GM12891 (cell line): ENCODE measurements at regions not wholly inside any gene's neighbourhood (a gene's known extent, or its start where the extent isn't known, plus 50 kb on each side); places are given as distances from the start of the nearest gene placed in this dataset.

ENCODE experiments used
- DNase-seq: peaks from one replicate; pipeline ENCODE4 v3.0.0; 2011; ENCODE audit warnings: low spot score; ENCODE audit not compliant: insufficient read length
- FAIRE-seq: peaks from 2 replicates; lab custom pipeline; 2011; peaks lifted over from hg19 to GRCh38; lab: Jason Lieb, UNC
- PAX5 ChIP-seq: IDR thresholded peaks from 2 replicates; pipeline ENCODE4 v1.6.1; 2011; ENCODE audit warnings: low read length, moderate library complexity, mild to moderate bottlenecking; ENCODE audit not compliant: insufficient read depth, severe bottlenecking
- POLR2A ChIP-seq: IDR thresholded peaks from 2 replicates; pipeline ENCODE4 v1.6.1; 2011; ENCODE audit warnings: low read depth, low read length, control low read depth
- POLR2AphosphoS5 ChIP-seq: IDR thresholded peaks from 2 replicates; pipeline ENCODE4 v1.6.1; 2011; ENCODE audit warnings: low read depth, low read length, control low read depth
- POU2F2 ChIP-seq: IDR thresholded peaks from 2 replicates; pipeline ENCODE4 v1.6.1; 2011; ENCODE audit warnings: low read depth, mild to moderate bottlenecking, control low read depth, low read length, moderate library complexity
- SPI1 ChIP-seq: IDR thresholded peaks from 2 replicates; pipeline ENCODE4 v1.6.1; 2011; ENCODE audit warnings: low read depth, low read length, control low read depth
- TAF1 ChIP-seq: IDR thresholded peaks from 2 replicates; pipeline ENCODE4 v1.6.1; 2011; ENCODE audit warnings: low read depth, low read length, control low read depth

DNA sequence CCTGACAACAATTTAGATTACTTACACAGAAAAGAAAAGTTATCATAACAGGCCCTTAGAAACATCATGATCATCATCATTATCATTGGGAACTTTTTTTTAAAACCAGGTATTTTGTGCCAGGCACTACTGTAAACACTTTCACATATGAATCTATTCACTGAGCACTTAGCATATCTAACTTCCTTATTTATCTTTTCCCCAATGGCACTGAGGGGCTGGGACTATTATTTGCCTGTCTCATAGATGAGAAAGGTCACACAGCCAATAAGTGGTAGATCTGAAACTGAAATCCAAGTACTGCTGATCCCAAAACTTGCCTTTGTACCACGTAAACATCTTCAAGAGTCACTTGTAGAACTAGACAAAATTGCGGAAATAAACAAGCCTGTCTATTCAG is 184.2 kb upstream of the RBPJ start:
- no peak for FAIRE-seq
- DNase-seq, result no peak
- TF ChIP-seq PAX5, result no peak
- TF ChIP-seq SPI1, result no peak
- no peak for TF ChIP-seq TAF1
- TF ChIP-seq POLR2A, result no peak
- TF ChIP-seq POLR2AphosphoS5, result no peak

DNA sequence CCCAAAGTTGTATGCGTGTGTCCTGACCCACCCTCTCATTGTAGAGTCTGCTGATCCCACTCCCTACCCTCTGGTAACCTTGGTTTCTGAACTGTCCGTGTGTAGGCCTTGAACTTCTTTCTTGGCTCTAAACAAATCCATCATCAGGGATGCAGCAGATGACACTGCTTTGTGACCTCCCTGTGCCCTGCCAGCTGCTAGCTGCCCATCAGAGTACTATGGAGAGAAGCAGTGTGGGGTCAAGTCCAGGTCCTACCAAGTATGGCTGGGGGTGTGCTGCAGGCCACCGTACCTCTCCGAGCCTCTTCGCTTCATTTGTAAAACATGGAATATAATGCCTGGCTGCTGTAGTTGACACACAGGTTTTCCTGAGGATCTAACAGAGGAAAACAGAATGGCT is 183.5 kb upstream of the RBPJ start:
- FAIRE-seq (no peak), DNase-seq (no peak)
- TF ChIP-seq PAX5 (no peak), TAF1 (no peak), SPI1 (no peak), POU2F2 (no peak), POLR2AphosphoS5 (no peak), POLR2A (no peak)

DNA sequence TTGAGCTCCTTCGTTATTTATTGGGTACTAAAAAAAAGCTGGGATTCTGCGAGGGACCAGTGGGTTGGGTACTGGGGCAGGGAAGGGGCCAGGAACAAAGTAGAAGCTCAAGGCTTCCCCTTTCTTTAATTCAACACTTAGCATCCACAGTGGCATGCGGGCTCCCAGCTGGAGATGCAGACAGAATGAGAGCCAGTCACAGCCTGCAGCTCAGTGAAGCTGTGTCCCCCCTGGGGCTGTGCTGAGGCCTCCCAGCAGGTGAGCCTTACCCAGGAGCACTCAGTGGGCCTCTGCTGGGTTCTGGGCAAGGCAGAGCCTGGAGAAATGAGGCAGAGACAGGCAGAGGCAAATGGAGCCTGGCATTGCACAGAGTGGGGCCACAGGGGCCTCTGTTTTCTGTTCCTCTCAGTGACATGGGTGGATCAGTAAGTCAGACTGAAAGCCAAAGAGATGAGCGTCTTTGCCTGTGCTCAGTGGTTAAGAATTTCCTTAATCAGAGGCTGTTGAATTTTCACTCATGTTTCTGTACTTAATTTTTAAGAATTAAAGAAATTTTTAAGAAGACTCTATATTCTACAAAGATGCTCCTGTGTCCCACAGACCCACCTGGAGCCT is 181.4 kb upstream of the RBPJ start:
- no peak for TF ChIP-seq TAF1
- TF ChIP-seq SPI1, result peak; percentile 58
- DNase-seq (no peak), FAIRE-seq (no peak)

DNA sequence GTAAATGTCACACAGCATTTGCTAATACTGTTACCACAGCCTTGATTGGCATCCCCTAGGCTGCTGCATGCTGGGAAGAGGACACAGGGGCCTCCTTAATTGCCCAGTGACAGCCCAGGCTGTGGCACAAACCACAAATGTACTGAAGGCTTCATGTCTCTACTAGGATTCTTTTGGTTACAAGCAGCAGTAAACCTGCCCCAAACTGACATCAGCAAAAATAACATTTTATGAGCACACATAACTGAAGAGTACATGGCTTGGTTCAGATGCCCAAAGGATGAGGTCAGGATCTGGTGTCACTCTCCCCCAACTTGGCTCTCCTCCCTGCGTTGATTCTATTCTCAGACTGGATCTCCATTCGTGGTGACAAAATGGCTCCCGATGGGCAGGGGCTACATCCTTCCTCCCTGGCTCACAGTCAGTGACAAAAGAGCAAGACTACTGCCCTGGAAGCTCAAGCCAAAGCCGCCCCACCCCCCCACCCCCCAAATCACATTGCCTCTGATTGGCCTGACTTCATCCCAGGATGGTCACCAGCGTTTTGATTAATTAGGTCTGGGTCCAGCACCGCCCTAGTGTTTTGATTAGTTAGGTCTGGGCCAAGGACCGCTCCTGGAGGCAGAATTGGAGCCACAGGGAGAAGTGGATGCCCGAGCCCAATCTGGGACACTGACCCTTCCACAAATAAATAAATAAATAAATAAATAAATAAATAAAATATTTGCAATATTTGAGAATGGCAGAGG is 180.5 kb upstream of the RBPJ start:
- FAIRE-seq, result peak; percentile 78
- TF ChIP-seq POU2F2 (no peak), PAX5 (no peak), TAF1 (no peak), SPI1 (no peak), POLR2AphosphoS5 (no peak)
- DNase-seq, result no peak

DNA sequence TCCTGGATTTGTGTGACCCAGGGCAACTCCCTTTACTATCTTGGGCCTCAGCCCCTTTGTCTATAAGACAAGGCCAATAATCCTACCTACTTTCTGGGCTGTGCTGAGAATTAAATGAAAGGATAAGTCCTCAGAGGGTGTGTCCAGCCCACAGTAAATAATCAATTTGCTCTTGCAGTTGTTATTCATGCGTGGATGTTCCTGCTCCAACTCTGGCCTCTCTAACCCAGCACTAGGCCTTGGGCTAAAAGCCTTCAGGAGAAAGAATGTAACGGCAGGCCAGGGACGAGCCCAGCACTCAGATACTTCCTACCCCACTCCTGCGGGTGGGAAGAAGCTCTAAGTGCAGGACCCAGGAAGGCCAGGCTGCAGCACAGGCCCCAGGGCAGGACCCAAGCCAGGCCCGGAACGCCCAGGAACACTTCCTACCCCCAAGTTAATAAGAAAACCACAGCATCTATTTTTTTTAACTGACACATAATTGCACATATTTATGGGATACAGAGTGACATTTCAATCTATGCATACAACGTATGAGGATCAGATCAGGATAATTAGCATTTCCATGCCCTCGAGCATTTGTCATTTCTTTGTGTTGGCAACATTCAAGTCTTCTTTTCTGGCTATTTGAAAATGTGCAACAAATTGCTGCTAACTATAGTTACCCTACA is 179.6 kb upstream of the RBPJ start:
- no peak for TF ChIP-seq POU2F2
- no peak for TF ChIP-seq TAF1
- no peak for FAIRE-seq
- no peak for DNase-seq

DNA sequence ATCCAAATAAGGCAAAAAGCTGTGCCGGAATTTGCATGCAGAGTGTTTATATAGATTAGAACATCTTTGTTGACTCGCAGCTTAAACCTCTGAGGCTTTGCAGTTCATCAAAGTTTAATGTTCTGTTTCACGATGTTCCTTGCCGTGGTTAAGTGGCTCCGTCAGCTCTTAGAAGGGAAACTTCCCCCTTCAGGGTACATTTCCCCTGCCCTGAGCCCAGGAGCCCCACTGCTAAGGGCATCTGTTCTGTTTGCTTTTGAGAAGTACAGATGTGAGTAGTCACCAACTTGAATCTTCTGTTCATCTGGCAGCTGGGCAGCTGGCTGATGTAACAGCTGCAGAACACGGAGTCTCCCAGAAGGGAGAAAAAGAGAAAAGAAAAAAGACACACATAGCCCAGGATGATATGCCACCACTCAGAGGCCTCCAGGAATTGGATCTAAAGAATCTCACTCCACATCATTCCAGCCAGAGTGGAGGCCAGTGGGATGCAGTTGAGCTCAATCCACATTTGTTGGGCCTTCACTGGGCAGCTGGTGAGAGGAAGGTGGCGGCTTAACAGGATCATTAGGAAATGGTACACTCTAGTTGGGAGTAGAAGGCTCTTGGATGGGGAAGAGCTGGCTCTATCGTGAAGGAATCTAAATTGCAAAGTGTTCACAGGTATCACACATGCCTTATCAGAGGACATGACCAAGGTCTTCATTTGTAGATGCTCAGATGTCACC is 178.7 kb upstream of the RBPJ start:
- peak; percentile 75 for FAIRE-seq
- no peak for DNase-seq
- TF ChIP-seq PAX5, result no peak

DNA sequence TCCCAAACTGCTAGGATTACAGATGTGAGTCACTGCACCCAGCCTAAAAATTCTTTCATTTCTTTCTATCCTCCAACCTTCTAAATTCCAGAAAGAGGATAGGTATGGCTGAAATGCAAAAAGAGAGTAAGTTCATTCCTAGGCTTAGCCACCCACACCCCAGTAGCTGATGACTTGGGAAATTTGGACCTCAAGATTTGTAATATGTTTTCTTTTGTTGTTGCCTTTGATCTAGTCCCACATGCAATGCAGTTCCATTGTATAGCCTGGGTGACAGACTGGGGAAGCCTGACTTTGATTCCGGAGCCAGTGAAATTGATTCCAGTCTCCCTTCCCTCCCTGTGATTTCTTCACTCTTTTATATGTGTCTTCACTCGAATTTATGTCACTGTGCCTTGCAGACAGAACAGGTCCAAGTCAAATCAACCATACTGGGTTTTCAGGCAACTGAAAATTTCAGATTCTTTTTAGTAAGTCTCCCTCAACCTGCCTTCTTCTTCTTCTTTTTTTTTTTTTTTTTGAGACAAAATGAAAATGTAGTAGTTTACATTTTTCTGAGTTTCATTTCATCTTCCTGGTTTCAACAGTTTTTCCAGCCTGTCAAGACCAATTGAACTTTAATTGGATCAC is 176.2 kb upstream of the RBPJ start:
- TF ChIP-seq SPI1, result no peak
- no peak for TF ChIP-seq POLR2A
- no peak for TF ChIP-seq POLR2AphosphoS5
- TF ChIP-seq TAF1, result no peak
- TF ChIP-seq POU2F2, result no peak
- TF ChIP-seq PAX5, result no peak
- DNase-seq, result no peak
- no peak for FAIRE-seq

DNA sequence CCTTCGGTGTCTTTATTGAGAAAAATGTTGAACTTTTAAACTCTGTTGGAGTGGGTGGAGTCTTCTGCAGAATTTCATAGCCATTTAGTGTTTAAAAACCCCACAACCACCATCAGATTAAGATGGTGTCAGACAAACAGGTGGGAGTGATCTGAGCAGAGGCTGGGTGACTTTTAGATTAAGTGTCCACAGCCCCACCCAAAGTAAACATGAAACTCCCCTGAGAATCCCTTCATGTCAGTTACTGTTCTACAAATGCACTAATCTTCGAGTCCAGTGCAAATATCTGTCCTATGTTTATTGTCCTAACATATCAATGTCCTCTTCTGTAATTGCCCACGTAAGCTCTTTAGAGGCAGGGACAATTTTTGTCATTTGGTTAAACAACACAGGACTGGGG is 175.6 kb upstream of the RBPJ start:
- no peak for TF ChIP-seq POLR2AphosphoS5
- no peak for TF ChIP-seq POLR2A
- TF ChIP-seq TAF1, result no peak
- TF ChIP-seq POU2F2, result no peak
- no peak for TF ChIP-seq PAX5
- TF ChIP-seq SPI1, result no peak
- peak; percentile 66 for FAIRE-seq
- no peak for DNase-seq

DNA sequence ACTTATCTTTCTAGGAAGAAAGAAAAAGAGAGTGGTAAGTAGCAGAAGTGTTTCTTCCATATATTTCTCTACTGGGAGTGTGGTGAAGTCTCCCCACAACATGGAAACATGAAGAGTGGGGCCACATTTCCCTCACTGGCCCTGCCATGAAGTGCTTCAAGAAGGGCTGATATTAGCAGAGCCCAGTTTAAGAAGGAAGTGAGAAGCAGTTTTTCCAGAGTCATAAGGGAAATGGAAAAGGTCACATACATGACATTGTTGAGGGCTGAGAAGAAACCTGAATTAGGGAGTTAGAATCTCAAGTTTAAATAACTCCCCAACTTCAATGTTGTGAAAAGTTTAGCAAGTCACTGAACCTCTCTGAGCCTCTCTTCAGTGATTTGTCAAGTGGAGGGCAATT is 171.9 kb upstream of the RBPJ start:
- no peak for TF ChIP-seq SPI1
- TF ChIP-seq POLR2AphosphoS5, result no peak
- FAIRE-seq (no peak), DNase-seq (no peak)
